ENCODE measurements at regions not wholly inside any gene's neighbourhood (a gene's known extent, or its start where the extent isn't known, plus 50 kb on each side); places are given as distances from the start of the nearest gene placed in this dataset.

- TF ChIP-seq CTCF (IDR thresholded peaks at IDR 0.05; ENCODE audit: low read depth, low read length) (no peak), MAX (IDR thresholded peaks at IDR 0.05; ENCODE audit: low read depth, low read length) (no peak), POLR2A (IDR thresholded peaks at IDR 0.05; ENCODE audit: extremely low read depth, insufficient read length) (no peak)
Measured at GRCh38 chr20:21804802-21805201, 99.3 kb downstream of the PAX1 start.

All from NB4 (cell line).